HG02798 (cell line): ENCODE measurements at regions not wholly inside any gene's neighbourhood (a gene's known extent, or its start where the extent isn't known, plus 50 kb on each side); places are given as distances from the start of the nearest gene placed in this dataset.
A peak's percentile ranks its signal among the peaks of the same experiment; 100 is the strongest.

Source experiments
- ATAC-seq: cut with Tn5 transposase; IDR thresholded peaks from one replicate; pipeline ENCODE4 v1.9.1; 2021; ENCODE audit warnings: mild to moderate bottlenecking; ENCODE audit not compliant: unreplicated experiment, poor library complexity

DNA sequence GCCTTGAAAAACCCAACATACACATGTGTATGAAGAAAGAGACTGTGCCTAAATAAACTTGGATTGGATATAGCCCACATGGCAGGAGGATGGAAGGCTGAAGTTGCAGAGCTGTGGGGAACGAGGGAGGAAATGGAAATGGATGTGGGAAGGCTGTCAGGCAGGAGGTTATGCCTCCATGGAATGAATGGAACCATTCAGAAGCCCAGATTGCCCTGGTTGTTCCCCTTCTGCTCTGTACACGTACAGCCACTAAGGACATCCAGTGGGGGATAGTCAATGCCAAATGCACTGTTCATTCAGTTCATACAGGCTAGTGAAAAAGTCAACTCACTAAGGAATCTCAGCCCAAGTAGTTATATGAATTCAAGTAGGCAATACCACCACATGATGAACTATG is 463.7 kb downstream of the TNS1 start:
- no peak for ATAC-seq

DNA sequence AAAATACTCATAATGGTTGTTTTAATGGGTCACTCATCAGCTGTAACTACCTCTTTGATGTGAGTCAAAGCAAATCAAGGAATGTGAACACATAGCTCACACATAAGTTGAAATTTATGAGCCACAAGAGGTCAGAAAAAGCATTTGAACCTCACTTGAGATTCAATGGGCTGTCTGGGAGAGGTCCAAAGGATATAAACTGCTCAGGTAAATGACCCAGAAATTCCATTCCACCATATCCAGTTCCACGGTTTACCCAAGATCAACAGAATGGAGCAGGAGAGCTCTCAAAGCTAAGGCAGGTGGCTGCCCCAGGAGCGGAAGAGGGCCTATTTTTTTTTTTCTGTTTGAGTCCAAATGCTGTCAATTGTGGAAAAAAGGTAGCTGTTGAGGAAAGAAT is 464.1 kb downstream of the TNS1 start:
- no peak for ATAC-seq

DNA sequence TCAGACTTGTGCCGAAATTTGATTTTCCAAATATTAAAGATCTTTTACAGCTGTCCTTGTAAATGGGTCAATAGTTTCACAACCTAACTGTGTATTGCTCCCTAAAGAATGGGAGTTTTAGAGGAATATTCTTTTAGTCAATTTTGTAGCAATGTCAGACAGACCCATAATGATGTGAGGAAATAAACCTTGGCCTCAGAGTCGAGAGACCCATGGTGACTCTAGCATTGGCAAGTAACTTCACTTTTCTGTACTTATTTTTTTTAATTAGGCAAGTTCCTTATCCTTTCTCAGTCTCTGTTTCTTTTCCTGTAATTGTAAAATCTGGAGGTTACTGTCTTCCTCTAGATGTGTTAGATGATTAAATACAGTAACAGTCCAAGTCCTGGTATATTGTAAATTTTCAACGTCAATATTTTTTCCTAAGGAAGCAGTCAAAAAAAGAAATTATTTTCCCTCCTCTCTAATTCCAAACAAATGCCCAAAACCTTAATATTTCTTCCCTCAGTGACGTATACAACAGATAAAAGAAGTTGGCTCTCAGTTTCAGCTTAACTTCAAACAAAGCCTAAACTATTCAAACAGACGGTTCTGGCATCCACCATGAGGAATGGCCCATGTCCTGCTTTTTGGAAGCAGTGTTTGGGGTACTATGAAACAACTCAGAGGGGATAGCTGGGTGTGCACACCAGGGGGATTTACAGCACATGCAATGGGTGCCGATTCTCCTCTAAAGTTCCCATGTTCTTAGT is 466.7 kb downstream of the TNS1 start:
- no peak for ATAC-seq

DNA sequence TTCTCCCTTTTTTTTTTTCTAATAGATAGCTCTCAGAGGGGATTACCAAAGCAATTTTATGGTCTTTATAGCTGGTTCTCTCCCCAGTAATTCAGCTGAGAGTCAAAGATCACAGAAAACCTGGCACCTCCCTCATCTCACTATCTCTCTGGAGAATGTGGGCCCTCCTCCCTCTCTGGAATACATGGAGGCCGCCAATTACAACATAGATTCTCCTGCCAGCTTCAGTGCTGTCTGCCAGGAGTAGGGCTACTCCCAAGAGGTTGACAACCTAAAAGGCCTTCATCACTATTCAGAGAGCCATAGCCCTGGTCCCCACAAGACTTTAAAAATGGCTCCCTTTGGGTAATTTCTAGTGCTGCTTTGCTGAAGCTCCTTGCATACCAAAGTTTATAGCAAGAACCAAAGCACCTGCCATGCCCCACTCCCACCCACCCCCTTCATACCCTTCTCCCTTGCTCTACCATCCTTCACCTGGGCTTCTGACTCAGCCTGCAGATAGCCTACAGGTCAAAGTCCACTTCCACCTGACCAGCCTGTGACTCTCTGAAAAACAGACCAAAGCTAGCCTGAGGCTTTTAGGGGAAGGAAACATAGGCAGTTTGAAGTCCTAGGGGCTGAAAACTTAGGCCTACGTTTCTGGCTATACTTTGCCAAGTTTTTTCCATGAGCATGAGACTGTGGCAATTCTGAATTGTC is 472.3 kb downstream of the TNS1 start:
- ATAC-seq: no peak

DNA sequence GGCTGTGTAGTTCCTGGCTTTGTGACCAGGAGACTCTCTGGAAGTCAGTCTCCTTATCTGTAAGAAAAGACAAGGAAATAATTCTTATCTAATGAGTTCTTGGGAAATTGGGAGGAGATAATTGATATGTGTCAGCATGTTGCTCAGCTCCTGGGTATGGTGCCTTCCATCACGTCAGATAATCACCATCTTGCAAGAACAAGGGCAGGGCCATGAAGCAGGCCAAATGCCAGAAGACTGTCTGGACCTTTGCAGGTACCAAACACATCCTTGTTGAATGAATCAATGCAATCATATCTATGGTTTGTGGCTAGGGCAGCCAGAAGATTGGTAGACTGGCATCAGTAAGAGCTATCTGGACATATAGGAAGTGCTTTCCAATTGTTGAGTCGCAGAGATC is 473.5 kb downstream of the TNS1 start:
- no peak for ATAC-seq

DNA sequence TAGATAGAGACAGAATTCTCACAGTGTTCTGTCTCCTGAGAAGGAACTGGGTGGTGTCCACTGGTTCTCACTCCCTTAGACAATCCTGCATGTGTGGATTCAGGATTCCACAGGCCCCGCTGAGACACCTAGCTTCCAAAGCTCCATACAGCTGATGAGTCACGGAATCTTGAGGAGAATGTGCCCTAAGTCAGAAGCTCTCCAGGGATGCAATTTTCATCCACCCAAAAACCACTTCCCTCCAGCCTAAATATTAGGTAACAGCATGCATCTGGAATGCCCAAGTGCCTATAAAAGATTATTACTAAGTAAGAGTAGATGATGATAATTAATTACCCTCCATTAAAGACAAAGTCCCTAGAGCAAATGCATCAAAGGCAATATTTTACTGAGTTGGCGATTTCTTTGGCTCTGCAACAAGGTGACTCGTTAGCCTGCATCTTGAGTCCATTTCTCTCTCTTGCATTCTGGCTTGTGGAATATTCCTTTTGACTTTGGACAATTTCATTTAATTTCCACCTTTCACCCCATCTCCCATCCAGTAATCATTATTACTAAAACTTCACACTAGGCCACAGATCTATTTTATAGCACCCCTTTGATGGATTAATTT is 475.1 kb downstream of the TNS1 start:
- no peak for ATAC-seq

DNA sequence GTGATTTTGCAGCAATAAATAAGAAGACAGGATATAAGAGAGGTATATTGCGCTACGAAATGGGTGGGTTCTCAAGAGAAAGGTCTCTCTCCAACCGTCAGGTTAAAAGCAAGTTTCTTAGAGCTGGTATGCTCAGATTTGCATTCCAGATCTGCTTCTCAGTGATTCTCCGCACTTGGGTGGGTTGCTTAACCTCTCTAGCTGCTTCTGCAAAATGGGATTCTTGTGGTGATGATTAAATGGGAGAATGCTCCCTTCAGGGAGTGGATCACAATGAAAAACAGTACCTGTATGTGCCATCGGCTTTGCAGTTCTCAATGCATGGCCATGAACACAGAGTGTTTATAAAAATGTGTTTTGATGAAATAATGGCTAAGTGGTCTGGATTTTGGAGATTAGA is 477.7 kb downstream of the TNS1 start:
- no peak for ATAC-seq

DNA sequence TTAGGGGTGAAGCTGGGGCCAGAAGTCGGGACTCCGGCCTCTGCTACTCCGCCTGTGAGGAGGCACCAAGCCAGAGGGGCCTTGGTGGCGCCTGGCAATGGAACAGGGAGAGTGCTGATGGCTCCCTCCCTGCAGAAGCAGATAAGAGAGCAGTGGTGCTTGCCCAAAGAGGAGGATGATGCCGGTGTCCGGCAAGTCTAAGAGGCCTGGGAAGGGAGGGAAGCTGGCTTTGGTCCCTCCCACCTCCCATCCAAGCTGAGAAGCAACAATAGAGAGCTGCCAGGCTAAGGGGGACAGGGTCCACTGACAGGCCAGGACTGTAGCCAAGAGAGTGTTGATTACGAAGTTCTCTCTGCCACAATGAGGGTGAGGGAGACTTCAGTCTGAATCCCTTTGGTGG is 479.5 kb downstream of the TNS1 start:
- no peak for ATAC-seq

DNA sequence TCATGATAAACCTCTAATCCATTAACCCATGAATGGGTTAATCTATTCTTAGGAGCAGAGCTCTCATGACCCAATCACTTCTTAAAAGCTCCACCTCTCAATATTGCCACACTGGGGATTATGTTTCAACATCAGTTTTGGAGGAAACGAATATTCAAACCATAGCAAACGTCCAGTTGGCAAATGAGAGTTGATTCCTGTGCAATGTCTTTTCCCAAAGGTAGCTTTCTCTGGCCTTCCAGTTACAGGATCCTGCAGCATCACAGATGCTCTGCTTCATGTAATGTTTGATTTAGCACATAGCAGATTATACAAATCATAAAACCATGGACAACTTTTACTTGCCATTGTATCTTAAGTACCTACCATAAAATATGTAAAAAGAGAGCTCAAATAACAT is 481.0 kb downstream of the TNS1 start:
- ATAC-seq: no peak

DNA sequence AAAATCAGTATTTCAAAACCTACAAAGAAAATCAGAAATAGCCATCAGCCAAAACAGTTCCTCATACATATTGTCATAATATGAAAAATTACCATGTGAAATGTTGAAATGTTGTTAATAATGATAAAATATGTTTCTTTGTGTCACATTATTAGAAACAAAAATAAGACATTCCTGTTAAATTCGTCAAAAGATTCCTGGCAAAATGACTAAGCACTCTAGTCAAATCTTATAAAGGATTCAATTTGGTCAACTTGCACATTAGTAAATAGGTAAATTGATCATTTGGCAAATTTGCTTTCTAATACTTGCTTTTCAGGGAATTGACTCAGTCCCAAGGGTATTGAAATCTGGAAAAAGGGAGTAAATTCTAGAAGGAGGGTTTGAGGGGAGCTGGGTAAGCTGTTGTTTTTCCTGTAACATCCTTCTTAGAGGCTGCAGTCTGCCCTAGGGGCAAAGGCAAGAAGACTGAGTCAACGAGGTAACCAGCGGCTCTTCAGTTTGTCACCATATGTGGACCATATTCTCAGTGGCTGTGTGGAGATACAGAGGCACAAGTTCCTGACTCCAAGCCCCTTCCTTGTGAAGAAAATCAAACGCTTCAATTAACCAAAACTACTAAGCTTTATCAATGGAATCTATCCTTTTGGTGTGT is 482.3 kb downstream of the TNS1 start:
- no peak for ATAC-seq

DNA sequence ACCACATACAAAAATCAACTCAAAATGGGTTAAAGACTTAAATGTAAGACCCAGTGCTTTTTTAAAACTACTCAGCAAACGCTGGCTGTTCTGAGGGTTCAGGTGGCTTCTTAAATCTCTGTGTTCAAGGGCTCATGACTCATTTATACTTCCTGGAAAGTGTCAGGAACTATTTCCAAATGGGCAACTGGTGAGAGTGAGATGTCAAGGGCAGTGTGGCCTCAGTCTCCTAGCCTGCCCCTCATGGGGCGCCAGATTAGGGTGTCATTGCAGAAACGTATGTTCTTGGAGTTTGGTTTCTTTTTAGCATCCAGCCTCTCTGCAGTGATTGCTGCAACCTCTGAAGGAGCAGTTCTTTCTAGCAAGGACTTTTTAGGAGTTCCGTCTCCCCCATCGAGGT is 485.4 kb downstream of the TNS1 start:
- ATAC-seq: no peak

DNA sequence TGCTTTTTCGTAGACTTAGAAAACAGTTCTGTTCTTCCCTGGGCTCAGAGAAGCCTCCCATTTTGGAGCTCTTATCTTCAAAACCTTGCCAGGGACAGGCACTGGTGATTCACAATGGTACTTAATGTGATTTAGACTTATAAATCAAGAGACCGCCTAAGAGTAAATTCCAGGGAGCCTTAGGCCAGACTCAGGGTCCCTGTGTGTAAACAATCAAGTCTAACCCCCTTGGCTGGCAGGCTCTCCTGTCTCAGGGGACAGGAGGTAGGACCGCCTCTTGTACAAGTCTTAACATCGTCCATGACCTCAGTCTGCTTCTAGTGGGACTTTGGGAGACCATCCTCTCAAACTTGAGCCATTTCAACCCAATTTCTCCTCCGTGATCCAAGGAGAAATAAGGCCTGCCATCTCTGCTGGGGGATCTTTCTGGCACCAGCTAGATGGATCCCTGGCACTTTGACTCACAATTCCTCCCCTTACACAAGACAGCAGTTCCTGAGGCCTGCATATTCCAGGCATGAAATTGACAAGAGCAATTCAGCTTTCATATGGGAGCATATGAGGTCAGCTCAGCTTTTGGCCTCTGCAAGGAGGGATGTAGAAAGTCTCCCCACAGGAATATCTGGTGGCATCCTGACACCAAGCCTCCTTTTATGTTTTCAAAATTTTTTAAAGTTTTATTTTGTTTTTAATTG is 487.0 kb downstream of the TNS1 start:
- no peak for ATAC-seq

DNA sequence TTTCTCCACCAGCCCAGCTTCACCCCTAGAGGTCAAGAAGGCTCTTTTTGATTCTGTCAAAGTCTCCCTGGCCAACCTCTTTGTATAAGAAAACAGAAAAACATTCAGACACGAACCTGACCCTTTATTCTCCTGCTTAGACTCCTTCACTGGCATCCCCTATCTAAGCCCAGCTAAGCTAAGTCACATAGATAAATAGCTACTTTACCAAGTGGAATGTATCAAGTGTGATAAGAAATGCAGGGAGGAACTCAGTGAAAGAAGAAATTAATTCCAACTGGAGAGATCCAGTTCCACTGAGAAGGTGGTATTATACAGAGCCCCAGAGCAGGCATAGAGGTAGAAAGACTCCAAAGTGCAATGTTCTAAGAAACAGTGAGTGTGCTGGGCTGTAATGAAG is 489.5 kb downstream of the TNS1 start:
- ATAC-seq: no peak

DNA sequence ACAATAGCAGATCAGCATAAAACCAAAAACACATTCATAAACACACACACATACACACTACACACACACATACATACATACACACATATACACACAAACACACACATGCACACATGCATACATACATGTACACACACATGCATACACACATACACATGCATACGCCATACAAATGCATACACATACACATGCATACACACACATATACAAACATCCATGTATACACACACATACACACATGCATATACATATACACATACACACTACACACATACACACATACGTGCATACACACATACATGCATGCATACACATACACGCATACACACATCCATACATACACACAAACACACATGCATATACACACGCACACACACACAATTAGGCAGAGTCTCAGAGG is 490.1 kb downstream of the TNS1 start:
- ATAC-seq: no peak

DNA sequence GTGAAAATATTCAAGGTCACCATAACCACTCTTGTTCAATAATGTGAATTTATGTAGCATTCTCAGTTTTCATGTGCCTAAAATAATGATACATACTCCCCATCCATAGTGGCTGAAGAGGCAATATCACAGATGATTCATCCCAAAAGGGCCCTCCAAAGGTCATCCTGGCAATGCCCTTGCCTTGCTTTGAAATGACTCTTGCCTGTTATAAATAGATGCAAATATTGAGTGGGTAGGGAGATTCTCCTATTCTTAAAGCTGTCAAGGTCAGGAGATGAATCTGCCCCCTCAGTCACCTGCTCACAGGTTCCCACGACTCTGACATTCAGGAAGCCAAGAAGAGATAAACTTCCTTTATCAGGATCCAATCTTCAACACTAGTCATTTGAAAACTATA is 490.5 kb downstream of the TNS1 start:
- ATAC-seq: no peak

DNA sequence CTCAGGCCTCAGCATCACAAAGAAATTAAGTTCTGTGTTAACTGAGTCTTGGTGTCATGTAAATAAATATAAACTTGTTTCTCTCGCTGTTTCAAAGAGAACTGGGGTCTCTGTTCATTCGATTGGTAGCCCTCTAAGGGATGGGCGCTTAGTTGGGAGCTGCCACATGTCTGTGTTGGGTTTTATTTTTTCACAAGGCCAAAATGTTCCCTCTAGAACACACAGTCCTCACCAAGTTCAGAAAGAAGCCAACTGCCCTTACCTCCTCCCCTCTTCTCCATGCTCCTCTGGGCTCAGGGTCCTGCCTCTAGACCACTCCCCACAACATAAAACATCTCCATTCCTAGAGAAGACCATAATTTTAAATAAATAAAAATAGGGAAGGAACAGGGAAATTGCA is 490.9 kb downstream of the TNS1 start:
- ATAC-seq: no peak

DNA sequence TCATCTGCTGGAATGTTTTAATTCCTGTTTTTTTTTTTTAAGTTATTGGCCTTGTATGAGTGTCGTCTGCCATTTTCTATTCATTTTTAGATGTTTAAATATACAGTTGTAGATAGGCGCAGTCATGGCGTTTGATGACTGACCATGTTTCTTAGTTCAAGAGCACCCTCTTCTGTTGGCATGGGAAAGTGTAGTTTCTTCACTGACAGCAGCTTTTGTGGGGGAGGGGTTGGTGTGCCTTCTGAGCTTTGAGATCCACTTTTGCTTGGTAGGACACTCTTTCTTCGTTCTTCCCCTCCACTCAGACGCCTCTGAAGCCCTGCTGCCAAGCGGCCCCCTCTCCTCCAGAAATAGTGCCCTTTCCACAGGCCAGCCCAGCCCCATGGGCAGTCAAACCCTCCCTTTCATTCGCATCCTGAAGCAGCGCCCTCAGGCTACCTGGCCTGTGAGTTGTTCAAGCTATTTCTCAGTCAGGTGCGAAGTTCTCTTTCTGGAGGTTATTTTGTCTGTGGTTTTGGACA is 492.0 kb downstream of the TNS1 start:
- ATAC-seq: peak; percentile 59

DNA sequence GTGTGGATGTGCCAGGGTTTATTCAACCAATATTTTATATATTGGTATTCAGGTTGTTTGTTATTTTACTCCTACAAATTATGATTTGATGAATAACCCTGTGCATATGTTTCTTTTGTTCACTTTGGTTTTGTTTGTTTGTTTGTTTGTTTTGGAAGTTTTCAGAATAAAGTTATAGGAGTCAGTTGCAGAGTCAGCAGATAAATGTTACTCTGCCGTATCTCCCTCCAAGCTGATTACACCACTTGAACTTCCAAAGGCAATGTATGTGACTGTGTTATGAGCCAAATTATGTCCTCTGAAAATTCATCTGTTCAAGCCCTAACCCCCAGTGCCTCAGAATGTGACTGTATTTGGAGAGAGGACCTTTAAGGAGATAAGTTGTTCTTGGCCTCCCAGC is 497.5 kb downstream of the TNS1 start:
- no peak for ATAC-seq

DNA sequence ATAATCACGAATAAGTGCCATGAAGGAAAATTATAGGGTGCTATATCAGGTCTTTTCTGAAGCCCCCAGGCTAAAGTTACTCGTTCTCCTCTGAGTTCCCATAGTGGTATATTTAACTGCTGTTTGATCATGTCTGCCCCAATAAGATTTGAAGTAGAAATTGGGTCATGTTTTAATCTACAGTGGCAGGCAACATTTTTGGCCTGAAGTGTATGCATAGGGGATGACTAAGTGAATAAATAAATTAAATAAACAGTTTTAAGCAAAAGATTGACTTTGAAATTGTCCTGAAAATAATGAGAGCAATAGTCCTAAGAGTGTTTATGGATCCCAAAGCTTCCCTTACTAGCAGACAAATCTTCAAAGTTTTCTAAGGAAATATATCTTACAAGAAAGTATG is 500.9 kb downstream of the TNS1 start:
- no peak for ATAC-seq

DNA sequence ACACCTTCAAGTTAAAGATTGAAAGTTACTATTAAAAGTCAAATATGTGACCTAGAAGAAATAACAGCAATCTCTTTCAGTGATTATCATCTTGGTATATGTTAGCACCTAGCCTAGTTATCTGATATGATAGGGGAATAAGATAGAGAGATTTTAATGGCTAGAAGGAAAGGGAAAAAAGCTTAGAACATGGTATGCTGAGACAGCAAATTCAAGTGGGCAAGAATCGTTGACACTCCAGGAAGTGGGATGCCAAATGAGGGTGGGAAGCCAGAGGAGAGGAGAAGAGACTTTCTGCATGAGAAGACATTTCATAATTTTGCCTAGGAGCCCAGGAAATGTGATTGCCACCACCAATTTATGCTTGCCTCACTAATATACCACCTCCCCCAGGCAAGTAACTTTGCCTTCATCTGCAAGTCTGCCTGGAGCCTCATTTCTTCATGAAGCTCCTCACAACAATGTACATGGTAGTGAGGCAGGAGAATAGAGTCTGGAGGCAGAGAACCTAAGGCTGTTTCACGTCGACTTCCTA is 504.9 kb downstream of the TNS1 start:
- no peak for ATAC-seq
